ENCODE measurements at regions not wholly inside any gene's neighbourhood (a gene's known extent, or its start where the extent isn't known, plus 50 kb on each side); places are given as distances from the start of the nearest gene placed in this dataset.

DNA sequence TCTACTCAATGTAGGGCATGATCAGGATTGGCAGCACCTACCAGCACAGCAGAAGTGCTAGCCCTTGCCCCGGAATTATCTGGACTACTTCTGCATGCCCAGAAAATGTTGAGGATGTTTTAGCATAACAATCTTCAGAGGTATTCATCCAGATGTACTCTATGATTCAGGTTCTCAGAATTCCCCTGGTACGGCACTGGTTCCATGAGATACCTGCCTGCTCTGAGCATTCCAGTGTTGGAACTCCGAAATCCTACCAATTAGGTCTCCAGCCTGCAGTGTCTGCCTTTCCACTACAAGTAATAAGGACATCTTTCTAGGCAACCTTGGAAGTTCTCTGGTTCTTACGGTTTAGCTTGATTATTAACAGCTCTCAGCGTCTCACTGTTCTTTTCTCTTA, 554.5 kb downstream of the HACE1 start:
- TF ChIP-seq, protein P1, sequence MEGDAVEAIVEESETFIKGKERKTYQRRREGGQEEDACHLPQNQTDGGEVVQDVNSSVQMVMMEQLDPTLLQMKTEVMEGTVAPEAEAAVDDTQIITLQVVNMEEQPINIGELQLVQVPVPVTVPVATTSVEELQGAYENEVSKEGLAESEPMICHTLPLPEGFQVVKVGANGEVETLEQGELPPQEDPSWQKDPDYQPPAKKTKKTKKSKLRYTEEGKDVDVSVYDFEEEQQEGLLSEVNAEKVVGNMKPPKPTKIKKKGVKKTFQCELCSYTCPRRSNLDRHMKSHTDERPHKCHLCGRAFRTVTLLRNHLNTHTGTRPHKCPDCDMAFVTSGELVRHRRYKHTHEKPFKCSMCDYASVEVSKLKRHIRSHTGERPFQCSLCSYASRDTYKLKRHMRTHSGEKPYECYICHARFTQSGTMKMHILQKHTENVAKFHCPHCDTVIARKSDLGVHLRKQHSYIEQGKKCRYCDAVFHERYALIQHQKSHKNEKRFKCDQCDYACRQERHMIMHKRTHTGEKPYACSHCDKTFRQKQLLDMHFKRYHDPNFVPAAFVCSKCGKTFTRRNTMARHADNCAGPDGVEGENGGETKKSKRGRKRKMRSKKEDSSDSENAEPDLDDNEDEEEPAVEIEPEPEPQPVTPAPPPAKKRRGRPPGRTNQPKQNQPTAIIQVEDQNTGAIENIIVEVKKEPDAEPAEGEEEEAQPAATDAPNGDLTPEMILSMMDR (IDR thresholded peaks at IDR 0.05; ENCODE audit: insufficient read depth, low read length, poor library complexity, severe bottlenecking), result no peak
- TF ChIP-seq EZH2phosphoT487 (conservative IDR thresholded peaks at IDR 0.05; ENCODE audit: low read length), result no peak
